Activated CD4-positive, alpha-beta T cell treated with anti-CD3 and anti-CD28 coated beads, Interleukin-10, Interleukin-2, amounts not matched to agents 100 ng/mL and 50 ng/mL, durations not matched to agents 16 hours and 8 hours (primary cell): ENCODE measurements at regions not wholly inside any gene's neighbourhood (a gene's known extent, or its start where the extent isn't known, plus 50 kb on each side); places are given as distances from the start of the nearest gene placed in this dataset.
A peak's percentile ranks its signal among the peaks of the same experiment; 100 is the strongest.

Source experiments
- DNase-seq: peaks from one replicate; pipeline ENCODE4 v3.0.0-alpha.2; 2020

GRCh38 chr13:38520041-38520440 lies 166.8 kb upstream of the FREM2 start:
- DNase-seq: no peak

- DNase-seq: no peak
Observed at GRCh38 chr13:38527140-38527539, 159.7 kb upstream of the FREM2 start.

- no peak for DNase-seq
Observed at GRCh38 chr13:38528986-38529385, 157.9 kb upstream of the FREM2 start.

- DNase-seq: no peak
Observed at GRCh38 chr13:38530492-38530891, 156.4 kb upstream of the FREM2 start.

GRCh38 chr13:38535261-38535660 lies 151.6 kb upstream of the FREM2 start:
- no peak for DNase-seq

- no peak for DNase-seq
Observed at GRCh38 chr13:38537051-38537450, 149.8 kb upstream of the FREM2 start.

GRCh38 chr13:38538422-38538821 lies 148.5 kb upstream of the FREM2 start:
- DNase-seq: no peak

- no peak for DNase-seq
Observed at GRCh38 chr13:38539632-38540031, 147.2 kb upstream of the FREM2 start.

GRCh38 chr13:38542601-38543000 lies 144.3 kb upstream of the FREM2 start:
- no peak for DNase-seq

GRCh38 chr13:38543561-38543960 lies 143.3 kb upstream of the FREM2 start:
- no peak for DNase-seq

- no peak for DNase-seq
Observed at GRCh38 chr13:38563739-38564138, 123.1 kb upstream of the FREM2 start.

- DNase-seq: no peak
Observed at GRCh38 chr13:38564256-38565150, 122.4 kb upstream of the FREM2 start.

- no peak for DNase-seq
Observed at GRCh38 chr13:38566023-38566422, 120.9 kb upstream of the FREM2 start.

- no peak for DNase-seq
Observed at GRCh38 chr13:38566519-38566918, 120.4 kb upstream of the FREM2 start.

GRCh38 chr13:38570706-38571105 lies 116.2 kb upstream of the FREM2 start:
- DNase-seq: no peak

- DNase-seq: no peak
Observed at GRCh38 chr13:38575427-38575826, 111.5 kb upstream of the FREM2 start.

GRCh38 chr13:38577048-38577447 lies 109.8 kb upstream of the FREM2 start:
- DNase-seq: no peak

- DNase-seq: peak; percentile 30
Observed at GRCh38 chr13:38582133-38582532, 104.7 kb upstream of the FREM2 start.

- DNase-seq: no peak
Observed at GRCh38 chr13:38590230-38590629, 96.6 kb upstream of the FREM2 start.

- no peak for DNase-seq
Observed at GRCh38 chr13:38590796-38591507, 95.9 kb upstream of the FREM2 start.

GRCh38 chr13:38602266-38602665 lies 84.6 kb upstream of the FREM2 start:
- DNase-seq: no peak

- no peak for DNase-seq
Observed at GRCh38 chr13:38606699-38607535, 80.0 kb upstream of the FREM2 start.

- DNase-seq: no peak
Observed at GRCh38 chr13:38617936-38618335, 68.9 kb upstream of the FREM2 start.
